GM13977 (cell line): ENCODE measurements at regions not wholly inside any gene's neighbourhood (a gene's known extent, or its start where the extent isn't known, plus 50 kb on each side); places are given as distances from the start of the nearest gene placed in this dataset.

Source experiments
- DNase-seq: peaks from one replicate; pipeline ENCODE4 v3.0.0; 2012; ENCODE audit warnings: low spot score
- in situ Hi-C: fragments of 300-500 bp; cut with MboI; formaldehyde crosslinking; loops from one replicate; pipeline ENCODE4 v1.12.0; 2022; ENCODE audit warnings: low sequenced_read_pairs, low pct_unique_long_range_greater_than_20kb, mixed read lengths, inconsistent platforms; ENCODE audit not compliant: unreplicated experiment
- TF ChIP-seq, protein P1 (sequence below): IDR thresholded peaks from 2 replicates; pipeline ENCODE4 v1.5.1; 2012; ENCODE audit warnings: mild to moderate bottlenecking, control low read depth; ENCODE audit not compliant: insufficient read depth; ENCODE audit errors: extremely low read depth, missing control alignments

DNA sequence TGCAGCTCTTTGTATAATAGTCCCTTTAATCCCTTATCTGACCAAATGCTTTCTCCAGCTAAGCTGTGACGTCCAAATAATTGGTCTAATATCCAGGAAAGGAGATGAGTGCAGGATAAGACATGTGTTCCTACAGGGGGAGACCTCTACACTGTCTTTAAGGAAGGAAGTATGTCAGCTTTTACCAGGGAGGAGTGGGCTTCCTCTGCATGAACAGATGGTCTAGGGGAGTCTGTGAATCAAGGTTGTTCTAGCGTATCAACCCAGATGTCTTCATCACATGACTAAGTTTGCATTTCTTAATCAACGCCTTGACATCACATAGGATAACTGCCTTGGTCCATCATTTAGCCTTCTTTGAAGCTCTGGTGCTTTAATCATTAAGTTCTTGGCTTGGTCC, 528.2 kb downstream of the MRPL39 start:
- DNase-seq, result no peak
- TF ChIP-seq, protein P1, sequence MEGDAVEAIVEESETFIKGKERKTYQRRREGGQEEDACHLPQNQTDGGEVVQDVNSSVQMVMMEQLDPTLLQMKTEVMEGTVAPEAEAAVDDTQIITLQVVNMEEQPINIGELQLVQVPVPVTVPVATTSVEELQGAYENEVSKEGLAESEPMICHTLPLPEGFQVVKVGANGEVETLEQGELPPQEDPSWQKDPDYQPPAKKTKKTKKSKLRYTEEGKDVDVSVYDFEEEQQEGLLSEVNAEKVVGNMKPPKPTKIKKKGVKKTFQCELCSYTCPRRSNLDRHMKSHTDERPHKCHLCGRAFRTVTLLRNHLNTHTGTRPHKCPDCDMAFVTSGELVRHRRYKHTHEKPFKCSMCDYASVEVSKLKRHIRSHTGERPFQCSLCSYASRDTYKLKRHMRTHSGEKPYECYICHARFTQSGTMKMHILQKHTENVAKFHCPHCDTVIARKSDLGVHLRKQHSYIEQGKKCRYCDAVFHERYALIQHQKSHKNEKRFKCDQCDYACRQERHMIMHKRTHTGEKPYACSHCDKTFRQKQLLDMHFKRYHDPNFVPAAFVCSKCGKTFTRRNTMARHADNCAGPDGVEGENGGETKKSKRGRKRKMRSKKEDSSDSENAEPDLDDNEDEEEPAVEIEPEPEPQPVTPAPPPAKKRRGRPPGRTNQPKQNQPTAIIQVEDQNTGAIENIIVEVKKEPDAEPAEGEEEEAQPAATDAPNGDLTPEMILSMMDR, result no peak
- in situ Hi-C loops, result no loop called here

DNA sequence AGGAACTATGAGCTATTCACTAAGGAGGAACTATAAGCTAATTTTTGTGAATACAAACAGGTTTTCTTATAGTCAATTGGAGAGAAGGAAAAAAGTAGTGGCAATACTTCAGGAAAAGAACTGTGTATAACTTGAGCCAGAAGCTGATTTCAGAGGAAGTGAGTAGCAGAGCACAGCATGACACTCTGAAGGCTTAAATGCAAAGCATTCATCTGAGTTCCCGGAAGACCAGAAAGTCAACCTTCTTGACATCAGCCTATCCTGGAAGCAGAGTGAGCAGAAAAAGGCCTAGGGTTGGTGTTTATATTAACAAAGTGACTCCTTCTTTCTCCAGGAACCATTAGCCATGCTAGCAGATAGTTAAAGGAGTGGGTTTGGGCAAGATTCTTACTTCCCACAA, 545.2 kb downstream of the MRPL39 start:
- TF ChIP-seq, protein P1, result no peak
- in situ Hi-C loops, result no loop called here
- no peak for DNase-seq

DNA sequence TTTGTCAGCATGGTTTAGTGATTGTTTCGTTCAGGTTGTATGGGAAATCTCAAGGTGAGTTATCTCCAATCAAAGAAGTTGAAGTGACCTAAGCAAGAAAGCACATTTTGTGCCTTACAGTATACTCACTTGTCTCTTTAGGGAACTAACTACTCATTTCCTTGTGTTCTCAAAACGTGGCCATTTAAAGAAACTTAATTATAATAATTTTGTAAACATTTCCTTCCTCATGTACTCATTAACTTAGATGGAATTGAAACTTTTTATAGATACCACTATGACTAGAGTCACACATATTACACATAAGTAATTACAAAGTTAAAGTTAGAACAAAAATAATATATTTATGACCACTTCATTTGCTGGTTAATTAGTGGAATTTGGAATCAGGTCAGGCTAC, 552.6 kb downstream of the MRPL39 start:
- DNase-seq, result no peak
- TF ChIP-seq, protein P1, result no peak
- in situ Hi-C loops, result no loop called here

DNA sequence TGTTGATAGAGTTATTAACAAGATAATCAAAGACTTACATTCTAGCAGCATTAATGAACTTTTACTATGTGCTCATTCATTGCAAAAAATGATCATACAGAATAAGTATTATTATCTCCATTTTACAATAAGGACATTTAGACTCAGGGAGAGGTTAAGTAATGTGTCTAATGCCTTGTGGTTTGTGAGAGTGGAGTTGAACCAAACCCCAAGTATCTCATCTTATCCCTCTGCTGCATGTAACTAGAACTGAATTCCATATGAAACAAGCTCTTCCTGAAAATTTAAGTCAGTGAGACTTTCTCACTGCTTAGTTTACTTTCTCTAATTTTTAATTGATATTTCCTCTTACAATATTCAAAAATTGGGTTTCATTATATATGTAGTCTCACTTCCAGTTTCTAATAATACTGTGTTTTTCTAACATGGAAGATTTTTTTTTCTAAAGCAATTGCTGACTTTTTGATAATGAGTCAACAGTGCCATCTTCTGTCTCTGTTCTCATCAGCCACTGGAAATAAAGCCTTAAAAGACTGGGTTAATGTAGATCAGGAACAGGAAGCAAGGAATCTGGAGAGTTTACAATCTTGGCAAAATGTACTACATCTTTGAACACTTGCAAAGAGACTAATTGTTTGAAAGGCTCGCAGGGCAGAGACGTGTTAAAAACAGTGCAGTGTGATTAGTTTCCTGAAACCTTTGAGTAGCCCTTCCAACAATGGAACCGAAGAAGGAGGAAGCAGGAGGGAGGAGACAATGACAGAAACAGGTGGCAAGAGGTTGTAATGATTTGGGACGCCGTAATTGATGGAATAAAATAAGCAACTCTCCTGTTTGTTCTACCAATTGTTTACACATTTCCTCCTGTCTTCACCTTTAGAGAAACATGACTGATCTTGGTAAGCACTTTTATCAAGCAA, 567.6 kb downstream of the MRPL39 start:
- TF ChIP-seq, protein P1, result peak; percentile 67
- in situ Hi-C loops, result loop anchor here (10.0 kb wide), 1 partner anchor 145 kb away; no protein-coding TSS in a partner anchor
- peak; percentile 12 for DNase-seq

DNA sequence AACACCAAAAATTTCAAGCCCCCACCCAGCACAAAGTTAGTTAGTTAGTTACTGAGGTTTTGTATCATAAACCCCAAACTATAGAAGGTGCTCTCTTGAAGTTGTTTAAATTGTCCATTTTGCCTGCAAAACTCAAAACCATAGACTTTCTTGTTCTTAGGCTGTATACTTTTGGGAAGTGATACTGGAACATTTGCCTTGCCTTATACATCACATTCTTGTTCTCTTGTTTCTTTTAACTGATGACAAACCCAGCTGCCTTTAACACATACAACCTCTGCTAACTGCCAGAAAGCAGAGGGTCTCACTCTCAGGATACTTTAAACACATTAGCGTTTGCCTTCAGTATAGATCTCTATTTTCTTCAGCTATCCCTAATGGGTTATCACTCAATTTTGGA, 570.5 kb downstream of the MRPL39 start:
- in situ Hi-C loops, result loop anchor here (10.0 kb wide), 1 partner anchor 142 kb away; no protein-coding TSS in a partner anchor
- DNase-seq, result no peak
- TF ChIP-seq, protein P1, result no peak

DNA sequence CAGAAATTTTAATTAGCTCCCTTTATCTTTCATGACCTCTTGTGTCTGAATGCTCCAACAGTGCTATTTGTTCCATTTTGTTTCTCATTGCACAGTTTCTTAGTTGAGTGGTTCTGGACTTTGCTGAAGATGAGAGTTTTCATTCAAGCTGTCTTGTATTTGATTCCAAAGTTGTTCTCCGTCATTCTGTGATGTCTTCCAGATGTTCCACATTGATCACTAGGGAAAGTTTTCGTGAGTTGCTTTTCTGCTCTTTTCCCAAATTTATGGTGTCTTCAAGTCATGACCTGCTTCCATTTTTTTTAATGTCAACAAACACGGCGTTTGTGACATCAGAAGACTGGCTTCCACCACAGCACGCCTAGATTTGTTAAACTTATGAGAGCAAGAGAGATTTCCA, 575.5 kb downstream of the MRPL39 start:
- TF ChIP-seq, protein P1, result no peak
- in situ Hi-C loops, result loop anchor here (10.0 kb wide), 1 partner anchor 137 kb away; no protein-coding TSS in a partner anchor
- DNase-seq, result no peak
